ENCODE measurements at regions not wholly inside any gene's neighbourhood (a gene's known extent, or its start where the extent isn't known, plus 50 kb on each side); places are given as distances from the start of the nearest gene placed in this dataset.

GRCh38 chr5:35478856-35479682, 138.6 kb upstream of the SPEF2 start:
- no peak for DNase-seq (ENCODE audit: low read depth in 2 of 3, low spot score in 1 of 3)

DNA sequence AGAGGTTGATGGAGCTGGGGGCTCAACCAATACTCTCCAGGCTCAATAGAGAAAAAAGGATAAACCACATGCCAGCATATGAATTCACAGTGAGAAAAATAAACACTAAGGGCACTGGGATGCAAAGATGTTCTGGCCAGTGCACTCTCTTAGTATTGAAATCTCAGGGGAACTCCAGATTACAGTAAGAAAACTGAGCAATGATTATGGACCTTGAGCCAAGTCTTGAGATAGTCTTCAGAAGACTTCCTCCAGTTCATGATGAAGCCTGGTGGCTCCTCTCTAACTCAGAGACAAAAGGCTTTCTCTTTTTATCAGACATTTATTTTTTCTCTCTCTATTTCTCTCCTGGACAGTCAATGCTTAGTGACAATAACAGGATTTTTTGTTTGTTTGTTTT, 139.8 kb upstream of the SPEF2 start:
- DNase-seq (ENCODE audit: low read depth in 2 of 3, low spot score in 1 of 3) = no peak

DNA sequence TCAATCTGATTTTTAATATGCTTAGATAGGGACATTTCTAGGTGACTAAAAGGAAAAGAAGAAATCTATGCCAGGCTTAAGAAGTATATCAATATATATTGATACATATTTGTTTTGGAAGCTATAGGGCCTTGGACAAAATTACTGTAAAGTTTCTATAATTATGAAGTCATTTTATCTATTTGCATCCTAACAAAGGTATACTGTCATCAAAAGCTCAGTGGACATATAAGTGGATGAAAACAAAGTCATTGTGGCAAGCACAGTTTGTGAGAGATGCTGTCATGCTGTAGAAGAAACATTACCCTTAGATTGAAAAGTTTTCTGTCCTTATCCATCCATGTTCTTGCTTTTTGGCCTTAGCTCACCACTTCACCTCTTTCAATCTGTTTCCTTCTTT, 140.3 kb upstream of the SPEF2 start:
- no peak for DNase-seq (ENCODE audit: low read depth in 2 of 3, low spot score in 1 of 3)

DNA sequence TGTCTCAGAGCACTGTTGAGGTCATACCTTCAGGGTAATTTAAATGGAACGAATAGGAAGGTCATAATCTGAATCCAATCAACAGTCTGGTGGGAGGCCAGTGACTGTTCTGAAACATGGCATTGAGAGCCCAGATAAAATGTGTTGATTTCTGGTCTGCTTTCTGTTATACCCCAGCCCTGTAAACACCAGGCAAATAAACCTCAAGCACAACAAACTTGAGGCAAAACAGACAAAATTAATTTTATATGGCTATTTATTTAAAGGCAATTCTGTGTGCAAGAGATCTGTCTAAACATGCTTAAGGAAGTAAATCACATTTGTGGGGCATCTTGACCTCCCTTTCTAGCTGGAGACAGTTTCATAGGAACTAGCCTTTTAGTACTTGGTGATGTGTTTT, 140.9 kb upstream of the SPEF2 start:
- no peak for DNase-seq (ENCODE audit: low read depth in 2 of 3, low spot score in 1 of 3)

GRCh38 chr5:35476036-35476435, 141.6 kb upstream of the SPEF2 start:
- DNase-seq (ENCODE audit: low read depth in 2 of 3, low spot score in 1 of 3) = no peak

GRCh38 chr5:35473589-35473988, 144.1 kb upstream of the SPEF2 start:
- DNase-seq (ENCODE audit: low read depth in 2 of 3, low spot score in 1 of 3) = no peak

DNA sequence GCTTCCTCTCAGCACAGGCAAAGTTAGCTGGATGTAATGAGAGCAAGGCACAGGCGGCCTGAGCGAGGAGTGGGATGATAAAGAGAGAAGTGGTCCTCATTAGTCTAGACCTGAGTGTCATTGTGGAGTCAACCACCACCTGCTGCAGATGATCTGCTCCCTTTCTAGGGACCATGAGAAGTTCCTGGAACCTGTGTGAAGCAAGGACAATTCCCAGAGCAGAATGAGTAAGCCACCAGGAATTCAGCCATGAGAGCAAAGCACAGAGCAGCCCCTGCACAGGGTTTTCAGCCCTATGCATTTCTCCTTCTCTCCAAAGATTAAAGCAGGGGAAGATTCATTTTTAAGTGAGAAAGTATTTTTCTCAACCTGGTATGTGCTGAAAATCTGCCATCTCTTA, 146.8 kb upstream of the SPEF2 start:
- no peak for DNase-seq (ENCODE audit: low read depth in 2 of 3, low spot score in 1 of 3)

DNA sequence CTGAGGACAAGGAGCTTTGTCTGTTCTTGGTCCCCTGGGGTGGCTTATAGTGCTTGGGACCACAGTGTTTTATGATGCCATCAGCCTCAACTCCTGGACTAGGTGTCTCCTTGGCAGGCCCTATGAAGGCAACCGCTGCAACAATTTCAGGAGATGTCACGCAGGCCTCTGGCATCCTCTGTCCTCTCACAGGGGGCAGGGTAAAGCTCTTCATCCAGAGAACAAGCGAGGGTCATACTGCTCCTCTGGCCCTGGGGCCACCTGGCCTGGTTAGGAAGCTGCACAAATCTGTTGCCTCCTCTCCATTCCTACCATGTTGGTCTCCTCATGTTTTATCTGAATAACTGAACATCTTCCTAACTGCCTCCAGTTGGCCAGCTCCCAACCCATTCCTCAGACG, 148.9 kb upstream of the SPEF2 start:
- DNase-seq (ENCODE audit: low read depth in 2 of 3, low spot score in 1 of 3) = no peak

DNA sequence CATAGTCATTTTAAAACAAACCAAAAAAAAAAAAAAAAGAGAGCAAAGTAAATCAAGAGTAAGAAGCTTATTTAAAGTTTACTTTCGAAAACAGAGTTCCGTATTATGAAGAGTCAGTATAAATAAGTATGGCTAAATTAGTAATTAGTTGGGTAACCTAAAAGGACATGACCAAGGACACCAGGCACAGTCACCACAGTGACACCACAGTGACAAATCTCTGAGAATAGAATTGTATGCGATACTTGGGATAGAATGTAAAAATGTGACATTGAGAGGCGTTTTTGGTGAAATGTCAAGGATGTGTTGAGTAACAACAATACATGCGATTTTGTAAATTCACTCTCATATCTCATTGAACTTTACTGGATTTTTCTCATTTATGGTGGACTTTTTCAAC, 150.9 kb upstream of the SPEF2 start:
- no peak for DNase-seq (ENCODE audit: low read depth in 2 of 3, low spot score in 1 of 3)

DNA sequence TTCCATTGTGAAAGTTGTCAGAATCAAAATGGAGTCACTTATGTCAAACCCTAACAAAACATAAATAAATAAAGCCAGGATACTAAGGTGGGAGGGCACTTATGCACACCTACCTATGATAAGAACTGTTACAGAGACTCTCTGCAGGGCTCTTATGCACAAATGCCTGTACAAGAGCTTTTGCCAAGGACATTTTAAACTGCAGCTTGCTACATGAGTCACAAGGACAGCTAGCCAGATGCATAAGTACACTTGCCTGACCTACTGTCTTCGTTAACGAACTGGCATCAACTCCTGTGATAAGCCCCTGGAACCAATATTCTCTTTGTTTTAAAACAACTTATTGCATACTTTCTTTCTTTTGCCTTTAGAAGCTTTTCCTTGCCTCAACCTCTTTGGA, 152.9 kb upstream of the SPEF2 start:
- no peak for DNase-seq (ENCODE audit: low read depth in 2 of 3, low spot score in 1 of 3)

- no peak for DNase-seq (ENCODE audit: low read depth in 2 of 3, low spot score in 1 of 3)
Measured at GRCh38 chr5:35461530-35461929, 156.1 kb upstream of the SPEF2 start.

GRCh38 chr5:35458824-35459207, 158.8 kb upstream of the SPEF2 start:
- DNase-seq (ENCODE audit: low read depth in 2 of 3, low spot score in 1 of 3) = no peak

GRCh38 chr5:35457912-35458823, 159.5 kb upstream of the SPEF2 start:
- DNase-seq (ENCODE audit: low read depth in 2 of 3, low spot score in 1 of 3) = no peak

GRCh38 chr5:35456506-35456905, 161.2 kb upstream of the SPEF2 start:
- DNase-seq (ENCODE audit: low read depth in 2 of 3, low spot score in 1 of 3) = no peak

GRCh38 chr5:35454011-35454525, 163.6 kb upstream of the SPEF2 start:
- DNase-seq (ENCODE audit: low read depth in 2 of 3, low spot score in 1 of 3) = no peak

DNA sequence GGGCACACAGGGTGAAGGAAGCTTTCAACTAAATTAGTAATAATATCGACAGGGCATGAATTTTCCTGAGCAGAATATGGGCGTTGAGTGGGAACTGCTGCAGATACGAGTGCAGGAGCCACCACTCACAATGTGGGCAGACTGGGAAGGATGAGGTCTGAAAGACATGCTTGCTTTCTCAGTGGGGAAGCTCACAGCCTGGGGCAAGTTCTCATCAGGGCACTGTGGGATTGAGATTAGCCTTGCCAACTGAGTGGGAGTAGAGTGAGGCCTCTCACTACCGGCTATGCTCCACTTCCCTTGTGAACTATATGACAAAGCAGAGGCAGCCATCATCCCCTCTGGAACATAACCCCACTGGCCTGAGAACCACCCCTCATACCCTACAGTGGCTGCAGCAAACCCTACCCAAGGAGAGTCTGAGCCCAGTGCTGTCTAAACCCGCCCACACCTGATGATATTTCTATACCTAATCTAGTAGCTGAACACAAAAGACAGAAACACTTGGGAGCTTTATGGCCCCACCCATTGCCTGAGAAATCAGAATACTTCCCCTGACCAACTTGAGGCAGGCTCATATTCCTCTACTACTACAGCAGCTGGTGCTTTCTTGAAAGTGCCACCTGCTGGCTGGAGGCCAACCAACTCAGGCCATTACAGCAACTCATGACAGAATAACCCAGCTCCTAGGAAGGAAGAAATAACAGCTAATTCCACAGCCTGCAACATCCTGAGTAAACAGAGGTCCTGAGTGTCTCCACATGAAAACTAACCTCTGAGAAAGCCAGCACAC, 173.7 kb upstream of the SPEF2 start:
- no peak for DNase-seq (ENCODE audit: low read depth in 2 of 3, low spot score in 1 of 3)

DNA sequence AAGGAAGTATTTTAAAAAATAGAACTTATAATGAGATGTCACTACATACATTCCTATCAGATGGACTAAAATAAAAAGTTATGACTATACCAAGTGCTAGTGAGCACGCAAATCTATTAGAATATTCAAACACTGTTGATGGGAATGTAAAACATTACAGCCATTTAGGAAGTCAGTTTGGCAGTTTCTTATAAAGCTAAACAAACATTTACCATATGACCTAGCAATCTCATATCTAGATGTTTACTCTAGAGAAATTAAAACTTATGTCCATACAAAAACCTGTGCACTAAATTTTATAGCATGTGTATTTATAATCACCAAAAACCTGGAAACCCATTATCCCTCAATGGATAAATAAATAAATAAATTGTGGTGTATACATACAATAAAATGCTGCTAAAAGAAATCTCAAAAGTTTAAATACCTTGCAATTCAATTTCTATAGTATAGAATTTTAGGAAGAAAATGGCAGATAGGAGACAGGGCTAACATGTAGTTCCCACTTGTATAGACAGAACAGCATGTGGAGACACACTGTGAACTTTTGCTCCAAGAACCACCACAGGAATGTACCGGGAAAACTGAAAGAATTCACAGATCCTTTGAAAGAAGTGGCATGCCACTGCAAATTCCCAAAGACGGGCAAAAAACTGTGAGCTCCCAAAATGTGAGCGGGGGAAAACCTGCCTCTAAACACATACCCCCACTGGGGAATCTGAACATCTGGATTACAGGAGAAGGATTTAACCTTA, 174.6 kb upstream of the SPEF2 start:
- DNase-seq (ENCODE audit: low read depth in 2 of 3, low spot score in 1 of 3) = no peak

- no peak for DNase-seq (ENCODE audit: low read depth in 2 of 3, low spot score in 1 of 3)
Measured at GRCh38 chr5:35440409-35440808, 177.3 kb upstream of the SPEF2 start.

GRCh38 chr5:35438786-35439185, 178.9 kb upstream of the SPEF2 start:
- DNase-seq (ENCODE audit: low read depth in 2 of 3, low spot score in 1 of 3) = no peak

DNA sequence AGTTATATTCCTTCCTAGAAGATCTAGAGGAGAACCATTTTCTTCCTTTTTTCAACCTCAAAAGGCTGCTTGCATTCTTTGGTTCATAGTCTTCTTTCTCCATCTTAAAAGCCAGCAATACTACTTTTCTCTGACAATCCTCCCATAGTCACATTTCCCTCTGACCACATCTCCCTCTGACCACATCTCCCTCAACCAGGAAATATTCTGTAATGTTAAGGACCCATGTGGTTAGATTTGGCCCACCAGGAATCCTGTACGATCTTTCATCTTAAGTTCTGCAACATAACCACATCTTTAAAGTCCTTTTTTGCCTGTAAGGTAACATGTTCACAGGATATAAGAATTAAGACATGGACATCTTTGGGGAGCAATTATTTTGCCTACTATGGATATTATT, 179.4 kb upstream of the SPEF2 start:
- DNase-seq (ENCODE audit: low read depth in 2 of 3, low spot score in 1 of 3) = no peak
